Endothelial cell of umbilical vein (primary cell): ENCODE measurements at regions not wholly inside any gene's neighbourhood (a gene's known extent, or its start where the extent isn't known, plus 50 kb on each side); places are given as distances from the start of the nearest gene placed in this dataset.

Source experiments
- EZH2 ChIP-seq: IDR thresholded peaks from 2 replicates; pipeline ENCODE4 v1.6.1; 2012; ENCODE audit warnings: borderline replicate concordance, low read depth, mild to moderate bottlenecking, moderate library complexity, low read length, inconsistent platforms; ENCODE audit not compliant: severe bottlenecking
- FOS ChIP-seq: IDR thresholded peaks from 2 replicates; pipeline ENCODE4 v1.6.1; 2011; ENCODE audit warnings: mild to moderate bottlenecking, low read length, moderate library complexity, borderline replicate concordance; ENCODE audit not compliant: insufficient read depth
- GATA2 ChIP-seq: IDR thresholded peaks from 2 replicates; pipeline ENCODE4 v1.7.0; 2011; ENCODE audit warnings: low read depth, mild to moderate bottlenecking, moderate library complexity, mixed read lengths, low read length; ENCODE audit not compliant: insufficient read length, insufficient read depth
- JUN ChIP-seq: IDR thresholded peaks from 2 replicates; pipeline ENCODE4 v1.6.1; 2011; ENCODE audit warnings: borderline replicate concordance, low read depth; ENCODE audit not compliant: insufficient read length, insufficient read depth
- MYC ChIP-seq: IDR thresholded peaks from one replicate; pipeline ENCODE4 v1.6.1; 2011; ENCODE audit warnings: mild to moderate bottlenecking, low read depth, low read length
- POLR2A ChIP-seq: IDR thresholded peaks from 2 replicates; pipeline ENCODE4 v1.6.1; 2012; ENCODE audit warnings: low read depth, mild to moderate bottlenecking, control low read depth, low read length
- POLR2AphosphoS5 ChIP-seq: IDR thresholded peaks from 2 replicates; pipeline ENCODE4 v1.6.1; 2012; ENCODE audit warnings: low read depth, mild to moderate bottlenecking, control low read depth, low read length, moderate library complexity; ENCODE audit not compliant: insufficient read depth
- TF ChIP-seq, protein P1 (sequence below), 2 donors: IDR thresholded peaks; 1 replicate in 1 of 2; 2 replicates in 1 of 2; pipeline ENCODE4 v1.5.1; 2011; ENCODE audit warnings: low read length in 2 of 2, mild to moderate bottlenecking in 2 of 2, moderate library complexity in 2 of 2, control low read depth in 1 of 2, inconsistent platforms in 1 of 2, low read depth in 1 of 2; ENCODE audit not compliant: insufficient read depth in 1 of 2; ENCODE audit errors: extremely low read depth in 1 of 2

DNA sequence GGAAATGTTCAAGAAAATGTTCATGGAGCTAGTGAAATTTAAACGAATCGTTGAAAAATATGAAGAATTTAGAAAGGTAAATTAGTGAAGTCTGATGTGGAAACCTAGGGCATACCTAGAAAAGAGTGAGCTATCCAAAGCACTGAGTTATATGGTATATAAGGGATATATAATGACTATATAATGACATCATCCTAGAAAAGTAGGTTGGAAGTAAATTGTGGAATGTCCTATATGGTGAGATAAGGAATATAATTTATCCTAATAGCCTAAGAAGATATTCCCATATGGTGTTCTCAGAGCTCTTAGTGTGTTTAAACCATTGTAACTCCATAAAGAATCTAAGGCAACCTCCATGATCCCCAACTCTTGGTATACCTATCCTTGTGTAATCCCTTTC, 876.4 kb upstream of the ADGRL2 start:
- TF ChIP-seq EZH2 (no peak), MYC (no peak), GATA2 (no peak), JUN (no peak), POLR2A (no peak), FOS (no peak), POLR2AphosphoS5 (no peak)
- TF ChIP-seq, protein P1, sequence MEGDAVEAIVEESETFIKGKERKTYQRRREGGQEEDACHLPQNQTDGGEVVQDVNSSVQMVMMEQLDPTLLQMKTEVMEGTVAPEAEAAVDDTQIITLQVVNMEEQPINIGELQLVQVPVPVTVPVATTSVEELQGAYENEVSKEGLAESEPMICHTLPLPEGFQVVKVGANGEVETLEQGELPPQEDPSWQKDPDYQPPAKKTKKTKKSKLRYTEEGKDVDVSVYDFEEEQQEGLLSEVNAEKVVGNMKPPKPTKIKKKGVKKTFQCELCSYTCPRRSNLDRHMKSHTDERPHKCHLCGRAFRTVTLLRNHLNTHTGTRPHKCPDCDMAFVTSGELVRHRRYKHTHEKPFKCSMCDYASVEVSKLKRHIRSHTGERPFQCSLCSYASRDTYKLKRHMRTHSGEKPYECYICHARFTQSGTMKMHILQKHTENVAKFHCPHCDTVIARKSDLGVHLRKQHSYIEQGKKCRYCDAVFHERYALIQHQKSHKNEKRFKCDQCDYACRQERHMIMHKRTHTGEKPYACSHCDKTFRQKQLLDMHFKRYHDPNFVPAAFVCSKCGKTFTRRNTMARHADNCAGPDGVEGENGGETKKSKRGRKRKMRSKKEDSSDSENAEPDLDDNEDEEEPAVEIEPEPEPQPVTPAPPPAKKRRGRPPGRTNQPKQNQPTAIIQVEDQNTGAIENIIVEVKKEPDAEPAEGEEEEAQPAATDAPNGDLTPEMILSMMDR (IDR thresholded peaks at IDR 0.05; ENCODE audit: extremely low read depth in 1 of 2, insufficient read depth in 1 of 2, low read depth in 1 of 2, low read length in 2 of 2) = no peak
